Keratinocyte (primary cell): ENCODE measurements at regions not wholly inside any gene's neighbourhood (a gene's known extent, or its start where the extent isn't known, plus 50 kb on each side); places are given as distances from the start of the nearest gene placed in this dataset.

Source experiments
- EZH2 ChIP-seq: IDR thresholded peaks from one replicate; pipeline ENCODE4 v1.6.1; 2012; ENCODE audit warnings: inconsistent platforms, mild to moderate bottlenecking, low read length, moderate library complexity
- TF ChIP-seq, protein P1 (sequence below), 3 experiments: IDR thresholded peaks in 1 of 3; conservative IDR thresholded peaks in 1 of 3; optimal IDR thresholded peaks in 1 of 3; 2 replicates in 2 of 3; 3 replicates in 1 of 3; pipeline versions ENCODE3 to v1.5.1; 2011; ENCODE audit warnings: low read length in 3 of 3, mild to moderate bottlenecking in 3 of 3, moderate library complexity in 2 of 3, control low read depth in 1 of 3, inconsistent platforms in 1 of 3; ENCODE audit not compliant: insufficient read depth in 2 of 3; ENCODE audit errors: extremely low read depth in 1 of 3

DNA sequence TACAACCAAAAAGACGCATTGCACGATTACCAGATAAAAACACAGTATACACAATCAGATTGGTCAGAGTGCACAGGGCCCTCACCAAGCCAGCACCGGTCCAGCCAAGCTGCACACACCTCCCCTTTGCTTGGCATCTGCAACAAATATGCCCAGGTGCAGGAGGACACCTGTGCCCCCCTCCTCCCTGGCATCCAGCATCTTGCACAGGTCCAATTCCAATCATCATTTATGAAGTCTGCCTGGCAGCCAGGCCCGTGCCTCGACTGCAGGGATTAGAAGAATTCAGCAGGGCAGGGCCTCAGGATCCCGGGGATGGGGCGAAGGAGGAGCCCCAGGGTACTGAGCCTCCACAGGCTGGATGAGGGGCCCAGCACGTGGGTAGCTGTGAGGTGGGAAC, 302.1 kb downstream of the CTTN start:
- TF ChIP-seq, protein P1, sequence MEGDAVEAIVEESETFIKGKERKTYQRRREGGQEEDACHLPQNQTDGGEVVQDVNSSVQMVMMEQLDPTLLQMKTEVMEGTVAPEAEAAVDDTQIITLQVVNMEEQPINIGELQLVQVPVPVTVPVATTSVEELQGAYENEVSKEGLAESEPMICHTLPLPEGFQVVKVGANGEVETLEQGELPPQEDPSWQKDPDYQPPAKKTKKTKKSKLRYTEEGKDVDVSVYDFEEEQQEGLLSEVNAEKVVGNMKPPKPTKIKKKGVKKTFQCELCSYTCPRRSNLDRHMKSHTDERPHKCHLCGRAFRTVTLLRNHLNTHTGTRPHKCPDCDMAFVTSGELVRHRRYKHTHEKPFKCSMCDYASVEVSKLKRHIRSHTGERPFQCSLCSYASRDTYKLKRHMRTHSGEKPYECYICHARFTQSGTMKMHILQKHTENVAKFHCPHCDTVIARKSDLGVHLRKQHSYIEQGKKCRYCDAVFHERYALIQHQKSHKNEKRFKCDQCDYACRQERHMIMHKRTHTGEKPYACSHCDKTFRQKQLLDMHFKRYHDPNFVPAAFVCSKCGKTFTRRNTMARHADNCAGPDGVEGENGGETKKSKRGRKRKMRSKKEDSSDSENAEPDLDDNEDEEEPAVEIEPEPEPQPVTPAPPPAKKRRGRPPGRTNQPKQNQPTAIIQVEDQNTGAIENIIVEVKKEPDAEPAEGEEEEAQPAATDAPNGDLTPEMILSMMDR (optimal IDR thresholded peaks at IDR 0.05 in 1 of 3, IDR thresholded peaks at IDR 0.05 in 1 of 3, conservative IDR thresholded peaks at IDR 0.05 in 1 of 3; ENCODE audit: extremely low read depth in 1 of 3, insufficient read depth in 2 of 3, low read length in 3 of 3): no peak
- TF ChIP-seq EZH2: no peak
